Breast epithelium (tissue), 4 donors: ENCODE measurements at regions not wholly inside any gene's neighbourhood (a gene's known extent, or its start where the extent isn't known, plus 50 kb on each side); places are given as distances from the start of the nearest gene placed in this dataset.

Experiments
- DNase-seq, 2 donors: peaks; one replicate each; pipeline ENCODE4 v3.0.0-alpha.2; 2019; ENCODE audit warnings: low spot score in 2 of 2
- H3K27ac ChIP-seq, 2 donors: fragments of 200-600 bp; sonication (generic) in 1 of 2; one replicate each; pipeline ENCODE4 v1.5.1; 2016 to 2019; ENCODE audit warnings: mild to moderate bottlenecking in 1 of 2
- H3K27me3 ChIP-seq, 2 donors: fragments of 200-600 bp; sonication (generic) in 1 of 2; one replicate each; pipeline versions ENCODE4 v1.5.1 to v1.6.0; 2017 to 2019; ENCODE audit warnings: control low read depth in 1 of 2, mild to moderate bottlenecking in 1 of 2
- H3K36me3 ChIP-seq: fragments of 200-600 bp; one replicate; pipeline ENCODE4 v1.5.1; 2019
- H3K4me1 ChIP-seq, 2 donors: fragments of 200-600 bp; sonication (generic); one replicate each; pipeline ENCODE4 v1.5.1; 2016 to 2019; ENCODE audit warnings: control low read depth in 1 of 2
- H3K4me3 ChIP-seq, 3 donors: fragments of 200-600 bp; sonication (generic); 1 replicate in 2 of 3; 2 replicates in 1 of 3; pipeline ENCODE4 v1.5.1; 2016 to 2019; ENCODE audit warnings: mild to moderate bottlenecking in 3 of 3, moderate library complexity in 2 of 3
- H3K9me3 ChIP-seq, 2 donors: fragments of 200-600 bp; sonication (generic) in 1 of 2; one replicate each; pipeline ENCODE4 v1.5.1; 2016 to 2019; ENCODE audit warnings: control low read depth in 1 of 2
- CTCF ChIP-seq, 3 donors: fragments of 450-650 bp; IDR thresholded peaks; one replicate each; pipeline ENCODE4 v1.5.1; 2016 to 2017; ENCODE audit warnings: antibody characterized with exemption in 3 of 3, mild to moderate bottlenecking in 3 of 3, moderate library complexity in 3 of 3
- POLR2A ChIP-seq: fragments of 450-650 bp; IDR thresholded peaks from one replicate; pipeline ENCODE4 v1.6.1; 2016; ENCODE audit warnings: antibody characterized with exemption, mild to moderate bottlenecking, moderate library complexity
- POLR2AphosphoS5 ChIP-seq, 3 donors: sonication (generic); formaldehyde crosslinking; IDR thresholded peaks; one replicate each; pipeline ENCODE4 v1.6.1; 2017; ENCODE audit warnings: antibody characterized with exemption in 3 of 3
- intact Hi-C: fragments of 100-400 bp; cut with DNase I; formaldehyde crosslinking; loops from one replicate; pipeline ENCODE4 v1.15.1; 2023; ENCODE audit warnings: low total_unique reads

- Histone ChIP-seq H3K9me3 (no peaks in the 10 kb centered on the region), H3K27ac (no peak overlapping the region), H3K27me3 (no peaks in the 10 kb centered on the region), H3K36me3 (no peaks in the 10 kb centered on the region), H3K4me3 (no peak overlapping the region), H3K4me1 (no peaks in the 10 kb centered on the region)
- no peak for DNase-seq
- intact Hi-C loops = no loop called here
- TF ChIP-seq POLR2AphosphoS5 (IDR thresholded peaks at IDR 0.05) (no peak), CTCF (IDR thresholded peaks at IDR 0.05) (no peak), POLR2A (no peak)
Measured at GRCh38 chr2:228239207-228239906, 57.9 kb upstream of the SPHKAP start.
